Endothelial cell of umbilical vein (primary cell): ENCODE measurements at regions not wholly inside any gene's neighbourhood (a gene's known extent, or its start where the extent isn't known, plus 50 kb on each side); places are given as distances from the start of the nearest gene placed in this dataset.

Experiments used
- BruUV-seq: library from RNA; stranded (reverse); fragments of 400-500 nt; replicated peaks from 2 replicates; lab custom pipeline; 2021; lab: Mats Ljungman, UMichigan
- CTCF ChIA-PET: fragments of 300-600, 350-600 bp; sonication (Branson Sonifier 250); formaldehyde crosslinking; loops from one replicate; lab custom pipeline; 2021; ENCODE audit warnings: antibody characterized with exemption, inconsistent platforms; lab: Charles Lee
- POLR2A ChIA-PET: fragments of 300-600, 350-600 bp; sonication (Branson Sonifier 250); formaldehyde crosslinking; loops from one replicate; lab custom pipeline; 2021; ENCODE audit warnings: antibody characterized with exemption, inconsistent platforms; lab: Charles Lee
- DNase-seq: peaks from one replicate; pipeline ENCODE4 v3.0.0-alpha.2; 2011; ENCODE audit warnings: low read depth, low spot score
- FAIRE-seq: peaks from 2 replicates; lab custom pipeline; 2011; peaks lifted over from hg19 to GRCh38; lab: Jason Lieb, UNC
- H2AFZ ChIP-seq: 2 replicates; pipeline ENCODE4 v1.6.0; 2012; ENCODE audit warnings: low read depth, low read length, control low read depth, inconsistent platforms
- H3K27ac ChIP-seq: 2 replicates; pipeline ENCODE4 v1.5.1; 2011; ENCODE audit warnings: low read depth, mild to moderate bottlenecking, control low read depth, low read length, moderate library complexity; ENCODE audit not compliant: insufficient read depth
- H3K27me3 ChIP-seq, 2 experiments: 2 replicates each; pipeline versions ENCODE4 v1.6.0 to v1.6.1; 2011; ENCODE audit warnings: low read length in 2 of 2, mixed read lengths in 1 of 2; ENCODE audit not compliant: control insufficient read depth in 2 of 2, insufficient read depth in 2 of 2
- H3K36me3 ChIP-seq, 2 experiments: 2 replicates in 1 of 2; 3 replicates in 1 of 2; pipeline ENCODE4 v1.5.1; 2011; ENCODE audit warnings: low read length in 2 of 2, mild to moderate bottlenecking in 1 of 2, moderate library complexity in 1 of 2; ENCODE audit not compliant: control insufficient read depth in 2 of 2, insufficient read depth in 2 of 2; ENCODE audit errors: extremely low read depth in 1 of 2
- H3K4me1 ChIP-seq: 3 replicates; pipeline ENCODE4 v1.5.1; 2011; ENCODE audit warnings: mild to moderate bottlenecking, low read length; ENCODE audit not compliant: control insufficient read depth, insufficient read depth; ENCODE audit errors: extremely low read depth
- H3K4me2 ChIP-seq: 2 replicates; pipeline ENCODE4 v1.6.1; 2011; ENCODE audit warnings: low read length, control low read depth, mixed read lengths; ENCODE audit not compliant: insufficient read depth
- H3K4me3 ChIP-seq, 3 experiments: fragments of 200-600 bp in 1 of 3; sonication (generic), shearing (Covaris generic) in 1 of 3; replicated peaks in 1 of 3; 2 replicates each; pipeline ENCODE4 v1.5.1; 2011 to 2016; ENCODE audit warnings: control low read depth in 3 of 3, low read length in 3 of 3, mild to moderate bottlenecking in 2 of 3, inconsistent platforms in 1 of 3, low read depth in 1 of 3, moderate library complexity in 1 of 3; ENCODE audit not compliant: insufficient read depth in 1 of 3
- H3K79me2 ChIP-seq: 2 replicates; pipeline ENCODE4 v1.6.0; 2012; ENCODE audit warnings: low read length, inconsistent platforms; ENCODE audit not compliant: control insufficient read depth, insufficient read depth
- H3K9ac ChIP-seq: replicated peaks from 2 replicates; pipeline ENCODE3; 2011; ENCODE audit warnings: low read length, control low read depth; ENCODE audit not compliant: insufficient read depth; ENCODE audit errors: extremely low read depth
- H3K9me1 ChIP-seq: replicated peaks from 3 replicates; pipeline ENCODE4 v1.6.0; 2011; ENCODE audit warnings: mild to moderate bottlenecking, low read length; ENCODE audit not compliant: control insufficient read depth, insufficient read depth; ENCODE audit errors: extremely low read depth
- H3K9me3 ChIP-seq: replicated peaks from 2 replicates; pipeline ENCODE4 v1.5.1; 2012; ENCODE audit warnings: low read length, inconsistent platforms; ENCODE audit not compliant: control insufficient read depth, insufficient read depth
- H4K20me1 ChIP-seq: replicated peaks from 2 replicates; pipeline ENCODE3; 2011; ENCODE audit warnings: mild to moderate bottlenecking, low read length; ENCODE audit not compliant: control insufficient read depth, insufficient read depth; ENCODE audit errors: extremely low read depth
- CTCF ChIP-seq, 2 donors: IDR thresholded peaks; 1 replicate in 1 of 2; 2 replicates in 1 of 2; pipeline ENCODE4 v1.5.1; 2011; ENCODE audit warnings: low read length in 2 of 2, mild to moderate bottlenecking in 2 of 2, moderate library complexity in 2 of 2, control low read depth in 1 of 2, inconsistent platforms in 1 of 2, low read depth in 1 of 2; ENCODE audit not compliant: insufficient read depth in 1 of 2; ENCODE audit errors: extremely low read depth in 1 of 2
- EZH2 ChIP-seq: IDR thresholded peaks from 2 replicates; pipeline ENCODE4 v1.6.1; 2012; ENCODE audit warnings: borderline replicate concordance, low read depth, mild to moderate bottlenecking, moderate library complexity, low read length, inconsistent platforms; ENCODE audit not compliant: severe bottlenecking
- FOS ChIP-seq: IDR thresholded peaks from 2 replicates; pipeline ENCODE4 v1.6.1; 2011; ENCODE audit warnings: mild to moderate bottlenecking, low read length, moderate library complexity, borderline replicate concordance; ENCODE audit not compliant: insufficient read depth
- GATA2 ChIP-seq: IDR thresholded peaks from 2 replicates; pipeline ENCODE4 v1.7.0; 2011; ENCODE audit warnings: low read depth, mild to moderate bottlenecking, moderate library complexity, mixed read lengths, low read length; ENCODE audit not compliant: insufficient read length, insufficient read depth
- JUN ChIP-seq: IDR thresholded peaks from 2 replicates; pipeline ENCODE4 v1.6.1; 2011; ENCODE audit warnings: borderline replicate concordance, low read depth; ENCODE audit not compliant: insufficient read length, insufficient read depth
- MAX ChIP-seq: IDR thresholded peaks from 2 replicates; pipeline ENCODE4 v1.6.1; 2011; ENCODE audit not compliant: insufficient read depth, insufficient read length
- MYC ChIP-seq: IDR thresholded peaks from one replicate; pipeline ENCODE4 v1.6.1; 2011; ENCODE audit warnings: mild to moderate bottlenecking, low read depth, low read length
- POLR2A ChIP-seq: IDR thresholded peaks from 2 replicates; pipeline ENCODE4 v1.6.1; 2012; ENCODE audit warnings: low read depth, mild to moderate bottlenecking, control low read depth, low read length
- POLR2AphosphoS5 ChIP-seq: IDR thresholded peaks from 2 replicates; pipeline ENCODE4 v1.6.1; 2012; ENCODE audit warnings: low read depth, mild to moderate bottlenecking, control low read depth, low read length, moderate library complexity; ENCODE audit not compliant: insufficient read depth
- dilution Hi-C: fragments of 300-500 bp; cut with MboI; formaldehyde crosslinking; loops from one replicate; pipeline ENCODE4 v1.15.0; 2019; ENCODE audit warnings: low sequenced_read_pairs; ENCODE audit not compliant: extremely low pct_ligation_motif_present
- intact Hi-C: fragments of 100-400 bp; cut with micrococcal nuclease; formaldehyde crosslinking; loops from one replicate; pipeline ENCODE4 v1.10.0; 2022

GRCh38 chr19:30626626-30626966 is 254.4 kb downstream of the ZNF536 start:
- Histone ChIP-seq H3K4me2 (no peak overlapping the region), H3K9me1 (no peaks in the 10 kb centered on the region), H3K36me3 (no peaks in the 10 kb centered on the region), H3K4me1 (no peaks in the 10 kb centered on the region), H3K4me3 (no peak overlapping the region), H3K79me2 (no peaks in the 10 kb centered on the region), H3K27ac (no peak overlapping the region), H2AFZ (no peak overlapping the region), H3K27me3 (no peaks in the 10 kb centered on the region), H3K9ac (no peak overlapping the region), H4K20me1 (no peaks in the 10 kb centered on the region), H3K9me3 (peaks cover 8% of the 10 kb centered on the region)
- intact Hi-C loops: no loop called here
- dilution Hi-C loops: loop anchor here (25.0 kb wide), 1 partner anchor 889 kb away; no protein-coding TSS in a partner anchor
- no TSS peak for BruUV-seq
- no peak for TF ChIP-seq MYC
- TF ChIP-seq POLR2A: no peak
- TF ChIP-seq FOS: no peak
- no peak for TF ChIP-seq POLR2AphosphoS5
- no peak for TF ChIP-seq EZH2
- no peak for TF ChIP-seq MAX
- no peak for TF ChIP-seq CTCF (IDR thresholded peaks at IDR 0.05; ENCODE audit: extremely low read depth in 1 of 2, insufficient read depth in 1 of 2, low read depth in 1 of 2, low read length in 2 of 2)
- TF ChIP-seq GATA2: no peak
- TF ChIP-seq JUN: no peak
- FAIRE-seq: no peak
- DNase-seq: no peak
- ChIA-PET CTCF (no interaction called here), POLR2A (no interaction called here)
